Skin epidermis (tissue), 12 donors: ENCODE measurements at regions not wholly inside any gene's neighbourhood (a gene's known extent, or its start where the extent isn't known, plus 50 kb on each side); places are given as distances from the start of the nearest gene placed in this dataset.
"Not testable (repeated sequence)": the region's sequence is repeated elsewhere in the genome, so short reads cannot be mapped to it uniquely, and the experiment has no call there.

Experiments
- H3K27ac ChIP-seq, 21 experiments: fragments of 200-600 bp; sonication (generic) in 11 of 21; one replicate each; pipeline ENCODE4 v1.5.0; 2020; ENCODE audit warnings: mild to moderate bottlenecking in 3 of 21, inconsistent platforms in 2 of 21, moderate library complexity in 2 of 21
- H3K4me3 ChIP-seq, 7 experiments: fragments of 200-600 bp; sonication (generic) in 2 of 7; one replicate each; pipeline ENCODE4 v1.5.0; 2020; ENCODE audit warnings: inconsistent platforms in 2 of 7, mild to moderate bottlenecking in 2 of 7, moderate library complexity in 1 of 7

DNA sequence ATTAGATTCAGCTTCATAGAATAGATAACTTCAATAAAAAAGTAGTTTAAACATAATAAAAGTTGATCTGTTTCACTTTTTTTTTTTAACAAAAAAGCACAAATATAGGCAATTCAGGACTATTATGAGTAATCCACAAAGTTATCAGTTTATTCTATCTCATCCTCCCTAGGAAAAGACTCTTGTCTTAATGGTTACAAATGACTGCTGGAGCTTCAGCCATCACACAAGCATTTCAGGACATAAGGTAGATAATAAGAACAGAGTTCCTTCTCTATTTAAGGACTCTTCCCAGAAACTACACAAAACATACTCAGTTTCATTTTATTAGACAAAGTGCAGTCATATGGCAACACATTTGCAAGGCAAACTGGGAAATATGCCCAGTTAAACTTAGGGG, 357.6 kb upstream of the SETBP1 start:
- Histone ChIP-seq H3K27ac (no peak overlapping the region), H3K4me3 (no peak overlapping the region)

DNA sequence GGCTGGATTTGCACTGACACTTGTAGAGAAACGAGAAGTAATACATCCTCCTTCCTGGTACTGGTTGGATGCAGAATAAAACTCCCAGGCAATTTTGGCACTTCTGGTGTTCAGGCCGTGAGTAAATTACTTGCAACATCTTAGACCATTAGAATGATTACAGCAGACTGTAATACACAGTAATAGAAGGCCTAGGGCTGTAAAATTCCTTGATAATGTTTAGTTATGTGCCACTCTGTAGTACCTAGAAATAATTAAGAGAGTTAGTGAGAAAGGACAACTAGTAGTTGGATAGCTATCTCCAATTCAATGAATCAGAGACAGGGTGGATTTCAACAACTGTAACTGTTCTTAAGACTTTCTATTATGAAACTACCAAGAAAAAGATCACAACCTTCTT, 356.3 kb upstream of the SETBP1 start:
- H3K27ac ChIP-seq: no peak overlapping the region

DNA sequence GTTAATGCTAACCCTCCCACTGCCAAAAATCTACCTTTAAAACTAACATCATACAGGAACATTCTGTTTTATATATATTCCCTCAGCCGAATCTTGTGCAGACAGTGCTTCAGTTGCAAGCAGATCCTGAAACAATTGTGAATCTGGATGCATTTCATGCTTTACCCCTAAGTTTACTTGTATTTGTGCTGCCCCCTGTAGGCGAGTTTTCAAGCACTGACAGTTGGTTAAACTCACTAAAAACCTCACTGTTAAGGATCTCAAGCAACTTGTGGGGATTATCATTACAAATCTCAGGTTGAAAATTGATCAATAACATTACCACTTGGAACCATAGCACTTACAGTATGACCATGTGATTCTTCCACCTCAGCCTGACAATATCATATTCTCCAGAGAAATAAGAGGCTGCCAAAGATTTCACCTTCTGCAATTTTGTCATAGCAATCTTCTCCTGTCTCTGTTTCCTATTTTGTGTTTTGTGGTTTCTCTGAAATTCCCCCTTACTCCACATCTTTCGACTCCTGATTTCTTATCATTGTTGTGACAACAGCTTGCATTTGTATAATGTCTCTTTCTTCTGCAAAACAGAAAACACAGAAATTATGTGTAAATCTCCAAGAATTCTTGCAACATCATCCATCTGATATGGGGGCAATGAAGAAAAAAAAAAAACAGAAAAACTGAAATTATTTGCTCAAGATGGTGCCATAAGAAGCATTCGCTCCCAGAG, 354.6 kb upstream of the SETBP1 start:
- Histone ChIP-seq H3K4me3 (no peak overlapping the region), H3K27ac (no peak overlapping the region)

More for the DNA sequence above, 356.3 kb upstream of the SETBP1 start:
- H3K4me3 ChIP-seq: no peak overlapping the region

DNA sequence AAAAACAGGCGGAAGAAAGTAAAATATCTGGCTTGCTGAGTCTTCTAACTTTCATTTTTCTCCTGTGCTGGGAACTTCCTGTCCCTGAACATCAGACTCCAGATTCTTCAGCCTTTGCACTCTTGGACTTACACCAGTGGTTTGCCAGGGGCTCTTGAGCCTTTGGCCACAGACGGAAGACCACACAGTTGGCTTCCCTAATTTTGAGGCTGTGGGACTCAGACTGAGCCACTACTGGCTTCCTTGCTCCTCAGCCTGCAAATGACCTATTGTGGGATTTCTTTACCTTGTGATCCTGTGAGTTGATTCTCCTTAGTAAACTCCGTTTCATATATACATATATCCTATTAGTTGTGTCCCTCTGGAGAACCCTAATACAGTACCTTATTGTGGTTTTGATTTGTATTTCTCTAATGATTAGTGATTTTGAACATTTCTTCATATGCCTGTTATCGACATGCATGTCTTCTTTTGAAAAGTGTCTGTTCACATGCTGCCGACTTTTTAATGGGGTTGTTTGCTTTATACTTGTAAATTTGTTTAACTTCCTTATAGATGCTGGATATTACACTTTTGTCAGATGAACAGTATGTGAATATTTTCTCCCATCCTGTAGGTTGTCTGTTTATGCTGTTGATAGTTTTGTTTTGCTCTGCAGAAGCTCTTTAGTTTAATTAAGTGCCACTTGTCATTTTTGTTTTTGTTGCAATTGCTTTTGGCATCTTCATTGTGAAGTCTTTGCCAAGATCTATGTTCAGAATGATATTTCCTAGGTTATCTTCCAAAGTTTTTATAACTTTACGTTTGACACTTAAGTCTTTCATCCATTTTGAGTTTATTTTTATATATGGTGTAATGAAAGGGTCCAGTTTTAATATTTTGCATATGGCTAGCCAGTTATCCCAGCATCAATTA, 348.8 kb upstream of the SETBP1 start:
- Histone ChIP-seq H3K27ac (no peak overlapping the region), H3K4me3 (no peak overlapping the region)

DNA sequence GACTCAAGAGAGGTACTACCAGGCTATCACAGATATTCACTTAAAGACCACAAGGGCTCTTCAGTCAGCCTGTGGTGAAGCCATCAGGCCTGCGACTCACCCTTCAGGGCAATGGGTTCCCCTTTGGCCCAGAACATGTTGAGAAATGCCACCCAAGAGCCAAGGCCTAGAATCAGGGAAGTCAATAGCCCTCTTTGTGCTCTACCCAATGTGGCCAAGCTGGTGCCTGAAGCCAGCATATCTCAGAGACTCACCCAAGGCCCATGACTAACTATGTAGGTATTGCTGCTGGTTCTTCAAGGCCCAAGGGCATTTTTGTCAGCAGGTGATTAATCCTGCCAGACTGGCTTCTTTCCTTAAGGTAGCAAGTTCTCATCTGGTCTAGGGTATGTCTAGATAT, 338.9 kb upstream of the SETBP1 start:
- Histone ChIP-seq H3K27ac (no peak overlapping the region), H3K4me3 (no peak overlapping the region)

DNA sequence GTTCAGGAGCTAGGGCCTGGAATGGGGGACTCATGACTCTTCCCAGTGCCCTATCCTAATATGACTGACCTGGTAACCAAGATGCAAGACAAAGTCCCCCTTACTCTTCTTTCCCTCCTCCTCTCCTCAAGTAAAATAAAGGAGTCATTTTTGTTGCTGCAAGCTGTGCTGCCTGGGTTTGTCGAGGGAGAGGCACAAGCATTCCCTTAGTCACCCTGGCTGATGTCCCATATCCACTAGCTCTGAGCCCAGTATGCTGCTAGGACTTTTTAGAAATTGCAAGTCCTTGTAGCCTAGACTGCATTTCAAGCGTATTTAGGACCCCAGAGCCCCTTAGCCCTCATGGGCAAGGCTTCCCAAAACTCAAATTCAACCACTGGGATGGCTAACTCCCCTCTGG, 338.5 kb upstream of the SETBP1 start:
- Histone ChIP-seq H3K27ac (no peak overlapping the region), H3K4me3 (no peak overlapping the region)

DNA sequence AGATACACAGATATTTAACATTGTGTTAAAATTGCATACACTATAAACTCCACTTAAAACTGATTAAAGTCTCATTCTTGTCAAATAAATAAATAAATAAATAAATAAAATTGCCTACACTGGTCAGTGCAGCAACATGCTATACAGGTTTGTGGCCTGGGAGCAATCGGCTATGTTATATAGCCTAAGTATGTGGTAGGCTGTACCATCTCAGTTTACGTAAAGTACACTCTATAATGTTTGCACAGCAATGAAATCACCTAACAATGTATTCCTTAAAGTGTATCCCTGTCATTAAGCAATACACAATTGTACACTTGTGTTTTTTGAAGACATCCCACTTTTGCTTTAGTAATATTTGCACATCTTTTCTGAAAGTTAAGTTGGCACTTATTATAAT, 337.7 kb upstream of the SETBP1 start:
- Histone ChIP-seq H3K27ac (no peak overlapping the region), H3K4me3 (no peak overlapping the region)

DNA sequence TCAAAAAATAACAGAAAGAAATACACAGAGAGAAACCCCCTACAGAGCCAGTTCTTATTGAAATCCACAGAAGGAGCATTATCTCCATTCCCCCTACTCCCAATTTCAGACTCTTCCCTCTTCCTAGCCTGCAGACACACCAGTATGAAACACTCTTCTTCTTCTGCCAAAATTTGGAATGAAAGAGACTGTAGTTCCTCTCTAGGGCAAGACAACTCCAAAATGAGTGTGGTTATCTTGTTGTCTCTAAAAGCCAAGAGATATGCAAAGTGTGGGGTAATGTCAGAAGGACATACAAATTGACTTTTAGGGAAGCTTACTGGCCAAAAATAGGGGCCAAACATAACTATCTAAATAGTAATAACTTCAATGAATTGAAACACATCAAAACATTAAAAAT, 337.1 kb upstream of the SETBP1 start:
- H3K4me3 ChIP-seq: no peak overlapping the region
- no peak overlapping the region for H3K27ac ChIP-seq

DNA sequence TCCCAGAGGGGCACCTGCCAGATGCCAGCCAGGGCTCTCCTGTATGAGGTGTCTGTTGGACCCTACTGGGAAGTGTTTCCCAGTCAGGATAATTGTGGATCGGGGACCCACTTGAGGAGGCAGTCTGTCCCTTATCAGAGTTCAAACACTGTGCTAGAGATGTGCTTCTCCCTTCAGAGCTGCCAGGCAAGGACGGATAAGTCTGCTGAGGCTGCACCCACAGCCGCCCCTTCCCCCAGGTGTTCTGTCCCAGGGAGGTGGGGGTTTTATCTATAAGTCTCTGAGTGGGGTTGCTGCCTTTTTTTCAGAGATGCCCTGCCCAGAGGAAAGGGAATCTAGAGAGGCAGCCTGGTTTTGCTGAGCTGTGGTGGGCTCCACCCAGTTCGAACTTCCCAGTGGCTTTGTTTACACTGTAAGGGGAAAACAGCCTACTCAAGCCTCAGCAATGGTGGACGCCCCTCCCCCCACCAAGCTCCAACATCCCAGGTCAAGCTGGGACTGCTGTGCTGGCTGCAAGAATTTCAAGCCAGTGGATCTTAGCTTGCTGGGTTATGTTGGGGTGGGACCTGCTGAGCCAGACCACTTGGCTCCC, 324.0 kb upstream of the SETBP1 start:
- Histone ChIP-seq H3K4me3 (no peak overlapping the region), H3K27ac (no peak overlapping the region)

DNA sequence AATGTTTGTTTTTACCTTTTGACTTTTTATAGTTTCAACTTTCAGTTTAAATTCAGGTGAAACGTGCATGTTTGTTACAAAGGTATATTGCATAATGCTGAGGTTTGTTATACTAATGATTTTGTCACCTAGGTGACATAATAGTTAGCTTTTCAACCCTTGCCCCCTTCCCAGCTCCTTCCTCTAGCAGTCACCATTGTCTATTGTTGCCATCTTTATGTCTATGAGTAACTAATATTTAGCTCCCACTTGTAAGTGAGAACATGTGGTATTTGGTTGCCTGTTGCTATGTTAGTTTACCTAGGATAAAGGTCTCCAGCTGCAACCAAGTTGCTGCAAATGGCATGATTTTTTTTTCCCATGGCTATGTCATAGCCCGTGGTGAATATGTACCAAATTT, 322.3 kb upstream of the SETBP1 start:
- no peak overlapping the region for H3K27ac ChIP-seq
- H3K4me3 ChIP-seq: no peak overlapping the region

DNA sequence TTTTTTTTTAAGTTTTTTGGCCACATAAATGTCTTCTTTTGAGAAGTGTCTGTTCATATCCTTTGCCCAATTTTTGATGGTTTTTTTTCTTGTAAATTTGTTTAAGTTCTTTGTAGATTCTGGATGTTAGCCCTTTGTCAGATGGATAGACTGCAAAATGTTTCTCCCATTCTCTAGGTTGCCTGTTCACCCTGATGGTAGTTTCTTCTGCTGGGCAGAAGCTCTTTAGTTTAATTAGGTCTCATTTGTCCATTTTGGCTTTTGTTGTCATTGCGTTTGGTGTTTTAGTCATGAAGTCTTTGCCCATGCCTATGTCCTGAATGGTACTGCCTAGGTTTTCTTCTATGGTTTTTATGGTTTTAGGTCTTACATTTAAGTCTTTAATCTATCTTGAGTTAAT, 320.9 kb upstream of the SETBP1 start:
- not testable (repeated sequence) for H3K4me3 ChIP-seq

DNA sequence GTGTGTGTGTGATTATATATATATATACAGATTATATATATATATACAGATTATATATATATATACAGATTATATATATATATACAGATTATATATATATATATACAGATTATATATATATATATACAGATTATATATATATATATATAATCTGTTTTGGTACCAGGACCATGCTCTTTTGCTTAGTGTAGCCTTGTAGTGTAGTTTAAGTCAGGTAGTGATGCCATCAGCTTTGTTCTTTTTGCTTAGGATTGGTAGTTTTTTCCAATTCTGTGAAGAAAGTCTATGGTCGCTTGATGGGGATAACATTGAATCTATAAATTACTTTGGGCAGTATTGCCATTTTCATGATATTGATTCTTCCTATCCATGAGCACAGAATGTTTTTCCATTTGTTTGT, 318.5 kb upstream of the SETBP1 start:
- H3K4me3 ChIP-seq, H3K27ac ChIP-seq: not testable (repeated sequence)

More for the DNA sequence above, 320.9 kb upstream of the SETBP1 start:
- not testable (repeated sequence) for H3K27ac ChIP-seq

DNA sequence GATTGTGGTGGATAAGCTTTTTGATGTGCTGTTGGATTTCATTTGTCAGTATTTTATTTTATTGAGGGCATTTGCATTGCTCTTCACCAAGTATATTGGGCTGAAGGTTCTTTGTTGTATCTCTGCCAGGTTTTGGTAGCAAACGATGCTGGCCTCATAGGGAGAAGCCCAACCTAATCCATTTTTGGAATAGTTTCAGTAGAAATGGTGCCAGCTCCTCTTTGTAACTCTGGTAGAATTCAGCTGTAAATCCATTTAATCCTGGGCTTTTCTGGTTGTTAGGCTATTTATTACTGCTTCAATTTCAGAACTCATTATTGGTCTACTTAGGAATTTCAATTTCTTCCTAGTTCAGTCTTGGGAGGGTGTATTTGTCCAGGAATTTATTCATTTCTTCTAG, 309.8 kb upstream of the SETBP1 start:
- no peak overlapping the region for H3K27ac ChIP-seq
- no peak overlapping the region for H3K4me3 ChIP-seq

DNA sequence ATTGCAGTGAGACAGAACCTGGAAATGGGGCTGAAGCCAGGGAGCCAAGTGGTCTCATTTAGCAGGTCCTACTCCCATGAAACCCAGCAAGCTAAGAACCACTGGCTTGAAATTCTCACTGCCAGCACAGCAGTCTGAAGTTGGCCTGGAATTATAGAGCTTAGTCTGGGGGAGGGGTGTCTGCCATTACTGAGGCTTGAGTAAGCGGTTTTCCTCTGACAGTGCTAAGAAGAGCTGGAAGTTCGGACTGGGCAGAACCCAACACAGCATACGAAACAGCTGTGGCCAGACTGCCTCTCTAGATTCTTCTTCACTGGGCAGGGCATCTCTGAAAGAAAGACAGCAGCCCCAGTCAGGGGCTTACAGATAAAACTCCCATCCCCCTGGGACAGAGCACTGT, 305.7 kb upstream of the SETBP1 start:
- no peak overlapping the region for H3K4me3 ChIP-seq
- no peak overlapping the region for H3K27ac ChIP-seq

DNA sequence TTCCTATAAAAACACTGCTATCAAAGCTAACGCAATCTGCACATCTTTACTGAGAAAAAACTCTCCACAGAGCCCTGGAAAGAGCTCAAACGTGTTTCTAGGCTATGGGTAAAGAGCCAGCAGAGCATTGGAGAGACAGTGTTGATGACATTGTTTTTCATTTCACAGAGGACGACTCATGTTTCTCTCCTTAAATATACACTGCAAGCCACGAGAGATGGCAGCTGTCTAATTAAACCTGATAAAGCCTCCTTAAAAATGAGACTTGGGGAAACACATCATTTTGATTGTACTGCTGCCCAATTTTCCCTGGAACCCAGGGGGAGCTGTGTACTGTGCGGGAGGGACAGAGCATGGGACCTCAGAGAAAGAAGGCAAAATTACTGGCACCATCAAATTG, 294.3 kb upstream of the SETBP1 start:
- no peak overlapping the region for H3K27ac ChIP-seq
- H3K4me3 ChIP-seq: no peak overlapping the region

DNA sequence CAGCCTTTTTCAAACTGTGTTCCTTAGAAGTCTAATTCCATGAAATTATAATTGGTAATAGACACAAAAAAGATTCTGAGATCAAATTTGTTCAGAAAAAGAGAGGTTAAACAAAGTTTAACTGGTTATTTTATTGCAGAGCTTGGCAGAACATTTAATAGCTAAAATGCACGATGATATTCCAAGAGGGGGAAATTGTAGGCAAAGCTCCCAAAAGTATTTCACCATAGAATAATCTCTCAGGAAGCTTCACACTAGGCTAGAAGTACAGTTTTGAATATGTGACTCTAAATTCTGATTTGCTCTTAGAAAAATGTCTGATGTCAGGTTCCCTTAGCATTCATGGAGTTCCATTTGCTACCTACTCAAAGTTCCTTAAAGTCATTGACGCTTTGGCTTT, 292.4 kb upstream of the SETBP1 start:
- H3K27ac ChIP-seq: no peak overlapping the region
- H3K4me3 ChIP-seq: no peak overlapping the region

DNA sequence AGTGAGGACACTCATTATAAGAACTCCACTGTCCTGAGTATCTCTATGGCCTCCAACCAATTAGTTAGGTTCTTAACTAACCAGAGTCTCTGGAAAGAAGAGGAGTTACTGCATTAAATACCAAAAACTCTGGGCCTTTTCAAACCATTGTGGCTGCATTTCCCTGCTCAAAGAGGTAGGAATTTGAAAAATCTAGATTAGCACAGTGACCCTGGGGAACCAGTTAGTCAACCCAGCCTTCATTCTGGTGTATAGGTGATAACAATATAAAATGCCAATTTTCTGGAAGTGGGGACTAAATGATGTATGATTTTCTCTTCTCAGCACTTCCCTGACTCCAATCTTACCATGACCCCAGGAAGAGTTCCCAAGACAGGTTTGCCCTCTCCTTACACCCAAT, 287.8 kb upstream of the SETBP1 start:
- Histone ChIP-seq H3K4me3 (no peak overlapping the region), H3K27ac (no peak overlapping the region)

DNA sequence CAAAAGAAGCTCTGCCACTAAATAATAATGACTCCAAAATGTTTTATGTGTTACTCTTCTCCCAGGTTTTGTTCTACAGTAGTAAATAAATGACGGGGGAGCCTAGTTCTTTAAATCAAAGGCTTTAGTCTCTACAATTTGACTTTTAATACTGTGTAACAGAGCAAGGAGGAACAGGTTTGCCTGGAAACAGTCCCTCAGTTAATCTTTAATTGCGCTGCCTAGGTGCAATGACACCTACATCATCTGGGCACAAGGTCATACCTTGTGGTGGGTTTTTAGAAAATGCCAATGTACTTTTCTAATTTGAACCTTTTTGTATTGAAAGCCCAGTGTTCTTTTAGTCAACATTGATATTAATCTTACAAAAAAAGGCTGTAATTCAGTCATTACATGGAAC, 287.3 kb upstream of the SETBP1 start:
- Histone ChIP-seq H3K4me3 (no peak overlapping the region), H3K27ac (no peak overlapping the region)

DNA sequence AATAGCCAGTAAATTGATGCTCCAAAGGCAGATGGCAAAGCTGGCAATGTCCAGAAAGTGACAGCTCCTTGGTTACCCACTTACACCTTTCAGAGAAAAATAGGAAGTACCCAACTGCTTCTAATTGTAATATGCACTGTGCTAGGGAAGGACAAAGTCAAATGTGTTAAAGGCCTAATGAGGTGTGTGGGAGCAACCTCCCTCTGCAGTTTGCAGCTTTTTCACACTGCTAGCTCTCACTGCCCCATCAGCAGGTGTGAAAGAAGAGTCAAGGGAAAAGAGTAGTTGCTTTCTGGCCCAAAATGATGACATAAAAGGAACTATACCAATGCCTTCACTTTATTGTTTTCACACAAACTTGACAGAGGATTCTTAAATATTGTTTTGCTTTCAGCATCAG, 284.1 kb upstream of the SETBP1 start:
- no peak overlapping the region for H3K27ac ChIP-seq

DNA sequence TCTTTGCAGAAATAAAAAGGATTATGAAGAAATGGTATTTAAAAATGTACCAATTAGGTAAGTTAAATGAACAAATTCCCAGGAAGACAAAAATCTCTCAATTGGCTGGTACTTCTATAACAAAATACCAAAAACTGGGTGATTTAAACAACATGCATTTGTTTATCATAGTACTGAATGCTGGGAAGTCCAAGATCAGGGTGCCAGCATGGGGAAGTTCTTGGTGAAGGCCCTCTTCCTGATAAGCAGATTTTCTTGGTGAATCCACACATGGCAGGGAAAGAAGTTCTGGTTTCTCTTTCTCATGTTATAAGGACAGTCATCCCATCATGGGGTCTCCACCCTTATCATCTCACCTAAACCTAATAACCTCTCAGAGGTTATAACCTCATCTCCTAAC, 271.6 kb upstream of the SETBP1 start:
- Histone ChIP-seq H3K27ac (no peak overlapping the region), H3K4me3 (no peak overlapping the region)

More for the DNA sequence above, 284.1 kb upstream of the SETBP1 start:
- H3K4me3 ChIP-seq: no peak overlapping the region

DNA sequence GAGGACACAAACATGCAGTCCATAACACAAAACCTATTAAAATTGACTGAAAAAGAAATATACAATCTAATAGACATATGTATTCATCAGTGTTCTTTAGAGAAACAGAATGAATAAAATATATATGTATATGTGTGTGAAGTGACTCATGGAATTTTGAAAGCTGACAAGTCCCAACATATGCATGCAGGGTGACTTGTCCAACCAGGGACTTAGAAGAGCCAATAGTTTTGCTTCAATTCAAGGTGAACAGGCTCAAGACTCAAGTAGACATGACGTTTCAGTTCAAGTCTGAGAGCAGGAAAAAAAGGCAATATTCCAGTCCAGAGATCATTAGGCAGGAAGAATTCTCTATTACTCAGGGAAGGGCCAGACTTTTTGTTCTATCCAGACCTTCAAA, 271.2 kb upstream of the SETBP1 start:
- H3K4me3 ChIP-seq: no peak overlapping the region
- no peak overlapping the region for H3K27ac ChIP-seq
